K562 (cell line): ENCODE measurements at regions not wholly inside any gene's neighbourhood (a gene's known extent, or its start where the extent isn't known, plus 50 kb on each side); places are given as distances from the start of the nearest gene placed in this dataset.

Source experiments
- BDP1 ChIP-seq: IDR thresholded peaks from 3 replicates; pipeline ENCODE4 v1.6.1; 2011; ENCODE audit not compliant: insufficient read length, insufficient read depth
- ELF4 ChIP-seq: fragments of 450-650 bp; formaldehyde crosslinking; IDR thresholded peaks from 2 replicates; pipeline ENCODE4 v1.4.0; 2022; ENCODE audit warnings: missing genetic modification characterization
- FOXA3 ChIP-seq, 2 experiments: fragments of 450-650 bp in 1 of 2; sonication (generic) in 1 of 2; formaldehyde crosslinking; IDR thresholded peaks in 1 of 2; conservative IDR thresholded peaks in 1 of 2; 2 replicates each; pipeline versions ENCODE4 v1.4.0 to v1.8.0; 2020 to 2022; ENCODE audit warnings: mild to moderate bottlenecking in 2 of 2, missing genetic modification reagents in 1 of 2
- FOXJ2 ChIP-seq: fragments of 200-800 bp; sonication (Bioruptor generic); IDR thresholded peaks from 2 replicates; pipeline ENCODE4 v1.6.1; 2016; ENCODE audit warnings: missing genetic modification characterization, missing compliant biosample characterization
- GTF2F1 ChIP-seq: IDR thresholded peaks from 2 replicates; pipeline ENCODE4 v1.6.1; 2011; ENCODE audit warnings: low read depth, low read length, improper control_type of control experiment
- POLR3A ChIP-seq: IDR thresholded peaks from 2 replicates; pipeline ENCODE4 v1.6.1; 2011; ENCODE audit warnings: borderline replicate concordance, mild to moderate bottlenecking, moderate library complexity; ENCODE audit not compliant: insufficient read length, insufficient read depth; ENCODE audit errors: extremely low read depth
- RBBP5 ChIP-seq: fragments of 200-600 bp; sonication (generic); IDR thresholded peaks from 2 replicates; pipeline ENCODE4 v1.6.1; 2012; ENCODE audit warnings: borderline replicate concordance, mild to moderate bottlenecking, low read length, control low read depth, inconsistent platforms; ENCODE audit not compliant: insufficient read depth, poor library complexity, severe bottlenecking
- RBFOX2 ChIP-seq: fragments of 200-400 bp; formaldehyde crosslinking; IDR thresholded peaks from 2 replicates; pipeline ENCODE4 v1.6.1; 2017; ENCODE audit warnings: low read depth, mild to moderate bottlenecking, low read length, moderate library complexity
- REST ChIP-seq, 2 experiments: fragments of 450-650 bp; formaldehyde crosslinking in 1 of 2; IDR thresholded peaks; 2 replicates each; pipeline versions ENCODE4 v1.4.0 to v1.6.1; 2014 to 2020; ENCODE audit warnings: mild to moderate bottlenecking in 2 of 2, borderline replicate concordance in 1 of 2, low read depth in 1 of 2
- U2AF2 ChIP-seq: fragments of 200-400 bp; formaldehyde crosslinking; optimal IDR thresholded peaks from 2 replicates; pipeline ENCODE3; 2017; ENCODE audit warnings: low read depth, mild to moderate bottlenecking, low read length
- TF ChIP-seq, protein P1 (sequence below): fragments of 200-800 bp; sonication (Bioruptor generic); IDR thresholded peaks from 2 replicates; pipeline ENCODE4 v1.6.1; 2017; ENCODE audit warnings: missing genetic modification characterization, missing compliant biosample characterization

GRCh38 chr13:33448889-33449288 is 163.3 kb upstream of the STARD13 start (continued):
- no peak for TF ChIP-seq RBBP5
- TF ChIP-seq BDP1, result no peak
- TF ChIP-seq U2AF2, result no peak
- no peak for TF ChIP-seq POLR3A
- TF ChIP-seq ELF4 (CRISPR knock-in tag), result no peak
- TF ChIP-seq, protein P1, sequence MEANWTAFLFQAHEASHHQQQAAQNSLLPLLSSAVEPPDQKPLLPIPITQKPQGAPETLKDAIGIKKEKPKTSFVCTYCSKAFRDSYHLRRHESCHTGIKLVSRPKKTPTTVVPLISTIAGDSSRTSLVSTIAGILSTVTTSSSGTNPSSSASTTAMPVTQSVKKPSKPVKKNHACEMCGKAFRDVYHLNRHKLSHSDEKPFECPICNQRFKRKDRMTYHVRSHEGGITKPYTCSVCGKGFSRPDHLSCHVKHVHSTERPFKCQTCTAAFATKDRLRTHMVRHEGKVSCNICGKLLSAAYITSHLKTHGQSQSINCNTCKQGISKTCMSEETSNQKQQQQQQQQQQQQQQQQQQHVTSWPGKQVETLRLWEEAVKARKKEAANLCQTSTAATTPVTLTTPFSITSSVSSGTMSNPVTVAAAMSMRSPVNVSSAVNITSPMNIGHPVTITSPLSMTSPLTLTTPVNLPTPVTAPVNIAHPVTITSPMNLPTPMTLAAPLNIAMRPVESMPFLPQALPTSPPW (CRISPR knock-in tag), result no peak
- no peak for TF ChIP-seq RBFOX2
- TF ChIP-seq GTF2F1, result no peak
- no peak for TF ChIP-seq FOXJ2 (tag)
- no peak for TF ChIP-seq FOXA3 (CRISPR knock-in tag; conservative IDR thresholded peaks at IDR 0.05 in 1 of 2, IDR thresholded peaks at IDR 0.05 in 1 of 2)
- TF ChIP-seq REST (IDR thresholded peaks at IDR 0.05; ENCODE audit: borderline replicate concordance), result no peak
- no peak for TF ChIP-seq REST (CRISPR knock-in tag; IDR thresholded peaks at IDR 0.05; ENCODE audit: low read depth)
- TF ChIP-seq, all 486 proteins: peak for 0
